Activated naive CD4-positive, alpha-beta T cell treated with anti-CD3 and anti-CD28 coated beads, Interleukin-2, amount 10 ng/mL, durations not matched to agents 7 days and 5 days (primary cell): ENCODE measurements at regions not wholly inside any gene's neighbourhood (a gene's known extent, or its start where the extent isn't known, plus 50 kb on each side); places are given as distances from the start of the nearest gene placed in this dataset.
"Not testable (repeated sequence)": the region's sequence is repeated elsewhere in the genome, so short reads cannot be mapped to it uniquely, and the experiment has no call there.

ENCODE experiments used
- CTCF ChIA-PET: fragments of 350-600 bp; sonication (Branson Sonifier 250); formaldehyde crosslinking; loops from one replicate; lab custom pipeline; 2021; ENCODE audit warnings: antibody characterized with exemption; lab: Charles Lee
- DNase-seq: peaks from one replicate; pipeline ENCODE4 v3.0.0-alpha.2; 2020
- H3K27ac Mint-ChIP-seq: one replicate; pipeline ENCODE4 v1.8.0; 2021; ENCODE audit warnings: mild to moderate bottlenecking, moderate library complexity, mixed read lengths
- H3K27me3 Mint-ChIP-seq: one replicate; pipeline ENCODE4 v1.8.0; 2021; ENCODE audit warnings: mild to moderate bottlenecking, mixed read lengths
- H3K36me3 Mint-ChIP-seq: one replicate; pipeline ENCODE4 v1.8.0; 2021; ENCODE audit warnings: mixed read lengths
- H3K4me1 Mint-ChIP-seq: one replicate; pipeline ENCODE4 v1.8.0; 2021; ENCODE audit warnings: mixed read lengths
- H3K4me3 Mint-ChIP-seq: one replicate; pipeline ENCODE4 v1.8.0; 2021; ENCODE audit warnings: mild to moderate bottlenecking, moderate library complexity, mixed read lengths
- H3K9me3 Mint-ChIP-seq: one replicate; pipeline ENCODE4 v1.8.0; 2021; ENCODE audit warnings: mixed read lengths

- no peak for DNase-seq
- no peaks in the 10 kb centered on the region for H3K4me1 Mint-ChIP-seq
- H3K27me3 Mint-ChIP-seq, result no peaks in the 10 kb centered on the region
- CTCF ChIA-PET, result no interaction called here
- no peak overlapping the region for H3K27ac Mint-ChIP-seq
- H3K4me3 Mint-ChIP-seq, result no peak overlapping the region
- H3K9me3 Mint-ChIP-seq, result no peaks in the 10 kb centered on the region
- H3K36me3 Mint-ChIP-seq, result no peaks in the 10 kb centered on the region
These were observed 86.3 kb downstream of the NUS1 start for GRCh38 chr6:117761610-117762009.

GRCh38 chr6:117771403-117771802 is 96.1 kb downstream of the NUS1 start:
- DNase-seq, result no peak
- CTCF ChIA-PET, result no interaction called here
- no peaks in the 10 kb centered on the region for H3K36me3 Mint-ChIP-seq

GRCh38 chr6:117776441-117776840 is 101.2 kb downstream of the NUS1 start:
- no peaks in the 10 kb centered on the region for H3K36me3 Mint-ChIP-seq
- H3K4me3 Mint-ChIP-seq, result no peak overlapping the region
- H3K27ac Mint-ChIP-seq, result no peak overlapping the region
- CTCF ChIA-PET, result no interaction called here
- no peaks in the 10 kb centered on the region for H3K27me3 Mint-ChIP-seq
- DNase-seq, result no peak
- no peaks in the 10 kb centered on the region for H3K4me1 Mint-ChIP-seq
- no peaks in the 10 kb centered on the region for H3K9me3 Mint-ChIP-seq

More at GRCh38 chr6:117771403-117771802, 96.1 kb downstream of the NUS1 start:
- Mint-ChIP-seq H3K27ac (no peak overlapping the region), H3K27me3 (no peaks in the 10 kb centered on the region), H3K9me3 (no peaks in the 10 kb centered on the region), H3K4me3 (no peak overlapping the region), H3K4me1 (no peaks in the 10 kb centered on the region)

- H3K9me3 Mint-ChIP-seq, result no peaks in the 10 kb centered on the region
- no peak overlapping the region for H3K27ac Mint-ChIP-seq
These were observed 106.3 kb downstream of the NUS1 start for GRCh38 chr6:117781550-117781949.

GRCh38 chr6:117783279-117783678 is 108.0 kb downstream of the NUS1 start:
- CTCF ChIA-PET, result no interaction called here
- peaks cover 7% of the 10 kb centered on the region for H3K27me3 Mint-ChIP-seq
- no peak for DNase-seq

More at GRCh38 chr6:117781550-117781949, 106.3 kb downstream of the NUS1 start:
- DNase-seq, result no peak
- no peaks in the 10 kb centered on the region for H3K4me1 Mint-ChIP-seq
- H3K36me3 Mint-ChIP-seq, result no peaks in the 10 kb centered on the region
- peaks cover 7% of the 10 kb centered on the region for H3K27me3 Mint-ChIP-seq
- H3K4me3 Mint-ChIP-seq, result no peak overlapping the region
- CTCF ChIA-PET, result no interaction called here

GRCh38 chr6:117791012-117791411 is 115.7 kb downstream of the NUS1 start:
- no peaks in the 10 kb centered on the region for H3K27me3 Mint-ChIP-seq
- peaks cover 3% of the 10 kb centered on the region for H3K9me3 Mint-ChIP-seq
- CTCF ChIA-PET, result interaction anchor here (1.1 kb wide), 1 partner anchor 38 kb away, joined by 3 read pairs; no protein-coding TSS in a partner anchor
- DNase-seq, result no peak
- H3K27ac Mint-ChIP-seq, result no peak overlapping the region
- no peaks in the 10 kb centered on the region for H3K36me3 Mint-ChIP-seq
- no peaks in the 10 kb centered on the region for H3K4me1 Mint-ChIP-seq
- no peak overlapping the region for H3K4me3 Mint-ChIP-seq

More at GRCh38 chr6:117783279-117783678, 108.0 kb downstream of the NUS1 start:
- H3K4me3 Mint-ChIP-seq, result no peak overlapping the region
- no peaks in the 10 kb centered on the region for H3K36me3 Mint-ChIP-seq
- no peaks in the 10 kb centered on the region for H3K4me1 Mint-ChIP-seq
- H3K9me3 Mint-ChIP-seq, result no peaks in the 10 kb centered on the region
- no peak overlapping the region for H3K27ac Mint-ChIP-seq

GRCh38 chr6:117795234-117795633 is 111.8 kb upstream of the SLC35F1 start:
- peaks cover 3% of the 10 kb centered on the region for H3K9me3 Mint-ChIP-seq
- CTCF ChIA-PET, result no interaction called here

GRCh38 chr6:117798819-117799218 is 108.2 kb upstream of the SLC35F1 start:
- H3K27ac Mint-ChIP-seq, H3K4me1 Mint-ChIP-seq, H3K36me3 Mint-ChIP-seq, H3K9me3 Mint-ChIP-seq, CTCF ChIA-PET, H3K4me3 Mint-ChIP-seq, H3K27me3 Mint-ChIP-seq, DNase-seq: not testable (repeated sequence)

More at GRCh38 chr6:117795234-117795633, 111.8 kb upstream of the SLC35F1 start:
- H3K27me3 Mint-ChIP-seq, result no peaks in the 10 kb centered on the region
- H3K4me1 Mint-ChIP-seq, result no peaks in the 10 kb centered on the region
- no peak overlapping the region for H3K27ac Mint-ChIP-seq
- H3K4me3 Mint-ChIP-seq, result no peak overlapping the region
- H3K36me3 Mint-ChIP-seq, result no peaks in the 10 kb centered on the region
- DNase-seq, result no peak

GRCh38 chr6:117810269-117810668 is 96.8 kb upstream of the SLC35F1 start:
- no peaks in the 10 kb centered on the region for H3K4me1 Mint-ChIP-seq
- no peaks in the 10 kb centered on the region for H3K27me3 Mint-ChIP-seq
- no peak overlapping the region for H3K27ac Mint-ChIP-seq
- CTCF ChIA-PET, result no interaction called here
- H3K4me3 Mint-ChIP-seq, result no peak overlapping the region
- DNase-seq, result no peak
- peaks cover 2% of the 10 kb centered on the region for H3K9me3 Mint-ChIP-seq
- H3K36me3 Mint-ChIP-seq, result no peaks in the 10 kb centered on the region

- Mint-ChIP-seq H3K4me3 (no peak overlapping the region), H3K9me3 (peaks cover 6% of the 10 kb centered on the region), H3K27me3 (no peaks in the 10 kb centered on the region), H3K4me1 (no peaks in the 10 kb centered on the region), H3K27ac (no peak overlapping the region), H3K36me3 (no peaks in the 10 kb centered on the region)
- DNase-seq, result no peak
- CTCF ChIA-PET, result no interaction called here
These were observed 89.6 kb upstream of the SLC35F1 start for GRCh38 chr6:117817499-117817898.

- no peak overlapping the region for H3K27ac Mint-ChIP-seq
- H3K9me3 Mint-ChIP-seq, result peaks cover 6% of the 10 kb centered on the region
- H3K4me3 Mint-ChIP-seq, result no peak overlapping the region
- no peaks in the 10 kb centered on the region for H3K4me1 Mint-ChIP-seq
- H3K36me3 Mint-ChIP-seq, result no peaks in the 10 kb centered on the region
- CTCF ChIA-PET, result no interaction called here
- no peak for DNase-seq
- no peaks in the 10 kb centered on the region for H3K27me3 Mint-ChIP-seq
These were observed 89.1 kb upstream of the SLC35F1 start for GRCh38 chr6:117817992-117818391.

- no peaks in the 10 kb centered on the region for H3K4me1 Mint-ChIP-seq
- CTCF ChIA-PET, result no interaction called here
- no peaks in the 10 kb centered on the region for H3K36me3 Mint-ChIP-seq
- no peaks in the 10 kb centered on the region for H3K27me3 Mint-ChIP-seq
- no peak overlapping the region for H3K27ac Mint-ChIP-seq
- H3K4me3 Mint-ChIP-seq, result no peak overlapping the region
- H3K9me3 Mint-ChIP-seq, result peaks cover 6% of the 10 kb centered on the region
- DNase-seq, result no peak
These were observed 88.6 kb upstream of the SLC35F1 start for GRCh38 chr6:117818449-117818848.

GRCh38 chr6:117829594-117830319 is 77.3 kb upstream of the SLC35F1 start:
- Mint-ChIP-seq H3K9me3 (no peaks in the 10 kb centered on the region), H3K4me3 (no peak overlapping the region), H3K4me1 (no peaks in the 10 kb centered on the region), H3K27ac (no peak overlapping the region), H3K27me3 (no peaks in the 10 kb centered on the region), H3K36me3 (no peaks in the 10 kb centered on the region)
- CTCF ChIA-PET, result no interaction called here
- DNase-seq, result no peak

GRCh38 chr6:117837261-117837660 is 69.8 kb upstream of the SLC35F1 start:
- Mint-ChIP-seq H3K9me3 (no peaks in the 10 kb centered on the region), H3K27me3 (no peaks in the 10 kb centered on the region), H3K4me1 (no peaks in the 10 kb centered on the region), H3K27ac (no peak overlapping the region), H3K36me3 (no peaks in the 10 kb centered on the region), H3K4me3 (no peak overlapping the region)
- DNase-seq, result no peak
- CTCF ChIA-PET, result no interaction called here

- DNase-seq, result no peak
- CTCF ChIA-PET, result interaction anchor here (0.7 kb wide), 1 partner anchor 748 kb away, joined by 3 read pairs; no protein-coding TSS in a partner anchor
- Mint-ChIP-seq H3K4me3 (no peak overlapping the region), H3K9me3 (peaks cover 3% of the 10 kb centered on the region), H3K27ac (no peak overlapping the region), H3K27me3 (no peaks in the 10 kb centered on the region), H3K4me1 (no peaks in the 10 kb centered on the region), H3K36me3 (no peaks in the 10 kb centered on the region)
These were observed 66.5 kb upstream of the SLC35F1 start for GRCh38 chr6:117840541-117840983.
